NCI-H510A (cell line): ENCODE measurements at regions not wholly inside any gene's neighbourhood (a gene's known extent, or its start where the extent isn't known, plus 50 kb on each side); places are given as distances from the start of the nearest gene placed in this dataset.

Experiments used
- DNase-seq: peaks from one replicate; lab custom pipeline; 2025; lab: John Stamatoyannopoulos, UW

GRCh38 chr2:128979182-128979581, 660.5 kb upstream of the HS6ST1 start:
- no peak for DNase-seq

- DNase-seq: no peak
Observed at GRCh38 chr2:128980475-128980874, 661.8 kb upstream of the HS6ST1 start.

GRCh38 chr2:128981353-128981752, 662.7 kb upstream of the HS6ST1 start:
- no peak for DNase-seq

- no peak for DNase-seq
Observed at GRCh38 chr2:128982001-128982400, 663.3 kb upstream of the HS6ST1 start.

- DNase-seq: no peak
Observed at GRCh38 chr2:128982670-128983069, 664.0 kb upstream of the HS6ST1 start.

GRCh38 chr2:128983094-128983493, 664.4 kb upstream of the HS6ST1 start:
- no peak for DNase-seq

GRCh38 chr2:128984081-128984480, 665.4 kb upstream of the HS6ST1 start:
- DNase-seq: no peak

GRCh38 chr2:128984855-128985254, 666.2 kb upstream of the HS6ST1 start:
- DNase-seq: no peak

GRCh38 chr2:128986026-128986715, 667.5 kb upstream of the HS6ST1 start:
- DNase-seq: no peak

- peak; percentile 83 for DNase-seq
Observed at GRCh38 chr2:128986867-128987268, 668.2 kb upstream of the HS6ST1 start.

- DNase-seq: no peak
Observed at GRCh38 chr2:128988326-128988725, 669.7 kb upstream of the HS6ST1 start.

- no peak for DNase-seq
Observed at GRCh38 chr2:128988967-128989366, 670.3 kb upstream of the HS6ST1 start.

- no peak for DNase-seq
Observed at GRCh38 chr2:128995086-128995485, 676.4 kb upstream of the HS6ST1 start.

- DNase-seq: no peak
Observed at GRCh38 chr2:128996078-128996477, 677.4 kb upstream of the HS6ST1 start.

GRCh38 chr2:128997166-128997866, 678.6 kb upstream of the HS6ST1 start:
- DNase-seq: no peak

- no peak for DNase-seq
Observed at GRCh38 chr2:129001926-129002325, 683.3 kb upstream of the HS6ST1 start.

- no peak for DNase-seq
Observed at GRCh38 chr2:129002751-129003150, 684.1 kb upstream of the HS6ST1 start.

- DNase-seq: peak; percentile 91
Observed at GRCh38 chr2:129004485-129004884, 685.8 kb upstream of the HS6ST1 start.

- no peak for DNase-seq
Observed at GRCh38 chr2:129004940-129005490, 686.3 kb upstream of the HS6ST1 start.

GRCh38 chr2:129006135-129006886, 687.6 kb upstream of the HS6ST1 start:
- peak; percentile 21 for DNase-seq

GRCh38 chr2:129006901-129007300, 688.2 kb upstream of the HS6ST1 start:
- DNase-seq: no peak

- no peak for DNase-seq
Observed at GRCh38 chr2:129008055-129008880, 689.6 kb upstream of the HS6ST1 start.
